K562 (cell line): ENCODE measurements at regions not wholly inside any gene's neighbourhood (a gene's known extent, or its start where the extent isn't known, plus 50 kb on each side); places are given as distances from the start of the nearest gene placed in this dataset.

Source experiments
- ATAC-seq: fragments of 200-7000 bp; cut with Tn5 transposase; 3 replicates; pipeline ENCODE4 v1.9.1; 2020; ENCODE audit warnings: moderate library complexity
- BruUV-seq: library from RNA; stranded (reverse); fragments of 400-500 nt; replicated peaks from 2 replicates; lab custom pipeline; 2021; lab: Mats Ljungman, UMichigan
- CTCF ChIA-PET: fragments of 300-600 bp; formaldehyde crosslinking; extraction: SDS; loops from one replicate; lab custom pipeline; 2021; ENCODE audit warnings: low intra/inter-chr PET ratio; lab: Yijun Ruan, JAX
- POLR2A ChIA-PET: fragments of 300-600, 350-650 bp; sonication (Branson Sonifier 250); formaldehyde crosslinking; extraction: SDS; loops from one replicate; lab custom pipeline; 2021; ENCODE audit warnings: antibody characterized with exemption, inconsistent platforms; lab: Yijun Ruan, JAX
- DNase-seq, 4 experiments: peaks; one replicate each; pipeline versions ENCODE4 v3.0.0 to v3.0.0-alpha.2; 2011 to 2018; ENCODE audit warnings: low spot score in 3 of 4, mixed read lengths in 3 of 4; ENCODE audit errors: extremely low read depth in 1 of 4
- FAIRE-seq: peaks from 2 replicates; lab custom pipeline; 2011; peaks lifted over from hg19 to GRCh38; lab: Jason Lieb, UNC
- H2AFZ ChIP-seq: 2 replicates; pipeline ENCODE4 v1.6.0; 2011; ENCODE audit warnings: low read depth, low read length, control low read depth, inconsistent platforms
- H3K27ac ChIP-seq: fragments of 200-600 bp; 3 replicates; pipeline ENCODE4 v1.8.0; 2011; ENCODE audit warnings: low read depth, mild to moderate bottlenecking, control low read depth, inconsistent platforms, low read length, moderate library complexity, mixed read lengths; ENCODE audit errors: extremely low read depth
- H3K27me3 ChIP-seq, 2 experiments: fragments of 300-600 bp in 1 of 2; 2 replicates in 1 of 2; 3 replicates in 1 of 2; pipeline versions ENCODE4 v1.6.0 to v1.8.0; 2011; ENCODE audit warnings: inconsistent platforms in 2 of 2, low read length in 2 of 2, mild to moderate bottlenecking in 1 of 2, mixed read lengths in 1 of 2, moderate library complexity in 1 of 2; ENCODE audit not compliant: control insufficient read depth in 2 of 2, insufficient read depth in 2 of 2
- H3K36me3 ChIP-seq: fragments of 300-600 bp; 3 replicates; pipeline ENCODE4 v1.8.0; 2011; ENCODE audit warnings: mild to moderate bottlenecking, low read length, inconsistent platforms; ENCODE audit not compliant: control insufficient read depth, insufficient read depth
- H3K4me1 ChIP-seq, 2 experiments: fragments of 200-600 bp in 1 of 2; replicated peaks in 1 of 2; 2 replicates in 1 of 2; 3 replicates in 1 of 2; pipeline versions ENCODE4 v1.5.1 to v1.8.0; 2011; ENCODE audit warnings: inconsistent platforms in 2 of 2, low read length in 2 of 2, mild to moderate bottlenecking in 1 of 2, mixed read lengths in 1 of 2, moderate library complexity in 1 of 2; ENCODE audit not compliant: control insufficient read depth in 2 of 2, insufficient read depth in 2 of 2
- H3K4me2 ChIP-seq: 2 replicates; pipeline ENCODE4 v1.6.1; 2011; ENCODE audit warnings: low read length, control low read depth, inconsistent platforms, mixed read lengths; ENCODE audit not compliant: insufficient read depth
- H3K4me3 ChIP-seq: fragments of 200-600 bp; sonication (generic), shearing (Covaris generic); 2 replicates; pipeline ENCODE4 v1.5.1; 2016; ENCODE audit warnings: control low read depth, inconsistent platforms
- H3K79me2 ChIP-seq: fragments of 200-600 bp; 3 replicates; pipeline ENCODE4 v1.8.0; 2011; ENCODE audit warnings: low read length, inconsistent platforms; ENCODE audit not compliant: control insufficient read depth, insufficient read depth
- H3K9ac ChIP-seq, 2 experiments: 2 replicates each; pipeline versions ENCODE4 v1.6.0 to v1.6.1; 2011; ENCODE audit warnings: low read depth in 2 of 2, low read length in 2 of 2, control low read depth in 1 of 2, inconsistent platforms in 1 of 2, mild to moderate bottlenecking in 1 of 2, mixed read lengths in 1 of 2; ENCODE audit not compliant: insufficient read depth in 1 of 2
- H3K9me1 ChIP-seq: one replicate; pipeline ENCODE4 v1.6.0; 2011; ENCODE audit warnings: inconsistent platforms, mild to moderate bottlenecking, low read length, moderate library complexity; ENCODE audit not compliant: control insufficient read depth, insufficient read depth
- H3K9me3 ChIP-seq: replicated peaks from 2 replicates; pipeline ENCODE4 v1.5.1; 2011; ENCODE audit warnings: low read depth, low read length, inconsistent platforms; ENCODE audit not compliant: control insufficient read depth, insufficient read depth
- H4K20me1 ChIP-seq: replicated peaks from 2 replicates; pipeline ENCODE4 v1.6.1; 2011; ENCODE audit warnings: low read length, inconsistent platforms, mixed read lengths; ENCODE audit not compliant: control insufficient read depth, insufficient read depth
- ATF6 ChIP-seq: sonication (generic); formaldehyde crosslinking; IDR thresholded peaks from 2 replicates; pipeline ENCODE4 v1.4.0; 2020; ENCODE audit warnings: mild to moderate bottlenecking, missing genetic modification reagents
- NR2F6 ChIP-seq: fragments of 450-650 bp; formaldehyde crosslinking; IDR thresholded peaks from 2 replicates; pipeline ENCODE4 v1.4.0; 2020; ENCODE audit warnings: mild to moderate bottlenecking
- PHF21A ChIP-seq: fragments of 450-650 bp; IDR thresholded peaks from 2 replicates; pipeline ENCODE4 v1.6.1; 2017; ENCODE audit warnings: low read depth, borderline replicate concordance
- PTBP1 ChIP-seq: fragments of 200-400 bp; formaldehyde crosslinking; IDR thresholded peaks from 2 replicates; pipeline ENCODE4 v1.6.1; 2017; ENCODE audit warnings: low read depth, low read length
- PTTG1 ChIP-seq: fragments of 450-650 bp; IDR thresholded peaks from 2 replicates; pipeline ENCODE4 v1.6.1; 2016; ENCODE audit warnings: low read depth, mild to moderate bottlenecking, missing genetic modification characterization, missing compliant biosample characterization
- SMAD1 ChIP-seq: fragments of 150-350 bp; IDR thresholded peaks from 2 replicates; pipeline ENCODE4 v1.6.1; 2014; ENCODE audit warnings: low read length, low read depth; ENCODE audit not compliant: partially characterized antibody
- TAF7 ChIP-seq: fragments of 450-650 bp; IDR thresholded peaks from 2 replicates; pipeline ENCODE4 v1.6.1; 2016; ENCODE audit warnings: missing genetic modification characterization, missing compliant biosample characterization
- WGBS: fragments of 100-300 bp; shearing (Covaris generic); methylation state at CpG from one replicate; pipeline ENCODE4 v1.1.6; 2016; ENCODE audit warnings: low coverage, mixed read lengths; ENCODE audit not compliant: insufficient coverage; ENCODE audit errors: missing lambda C conversion rate; 5-methylcytosine and 5-hydroxymethylcytosine counted together
- in situ Hi-C: fragments of 300-500 bp; cut with MboI; formaldehyde crosslinking; loops from 4 replicates; pipeline ENCODE4 v1.15.0; 2018; ENCODE audit warnings: inconsistent platforms, mixed read lengths
- intact Hi-C: fragments of 100-400 bp; cut with micrococcal nuclease; formaldehyde crosslinking; loops from 2 replicates; pipeline ENCODE4 v1.14.2; 2022
- TF ChIP-seq, protein P1 (sequence below): fragments of 200-600 bp; sonication (generic); IDR thresholded peaks from one replicate; pipeline ENCODE4 v1.6.1; 2012; ENCODE audit warnings: mild to moderate bottlenecking, low read depth, low read length, inconsistent platforms

DNA sequence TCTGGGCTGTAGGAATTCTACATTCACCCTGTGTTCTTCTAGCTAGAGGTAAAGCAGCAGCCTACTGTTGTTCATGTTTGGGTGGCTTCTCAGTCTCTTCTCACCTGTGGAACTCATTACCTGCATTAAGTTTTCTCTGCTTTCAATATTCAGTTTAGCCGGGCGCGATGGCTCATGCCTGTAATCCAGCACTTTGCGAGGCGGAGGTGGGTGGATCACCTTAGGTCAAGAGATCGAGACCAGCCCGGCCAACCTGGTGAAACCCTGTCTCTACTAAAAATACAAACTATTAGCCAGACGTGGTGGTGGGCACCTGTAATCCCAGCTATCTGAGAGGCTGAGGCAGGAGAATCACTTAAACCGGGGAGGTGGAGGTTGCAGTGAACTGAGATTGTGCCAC lies 139.8 kb upstream of the UBE2E3 start:
- intact Hi-C loops, result no loop called here
- ChIA-PET POLR2A (no interaction called here), CTCF (interaction anchor here (0.6 kb wide), 1 partner anchor 137 kb away, joined by 4 read pairs; no protein-coding TSS in a partner anchor)
- TF ChIP-seq PTBP1 (no peak), TAF7 (tag) (no peak), PTTG1 (tag) (no peak), PHF21A (no peak), ATF6 (no peak), SMAD1 (no peak), NR2F6 (CRISPR knock-in tag) (no peak)
- TF ChIP-seq, protein P1, sequence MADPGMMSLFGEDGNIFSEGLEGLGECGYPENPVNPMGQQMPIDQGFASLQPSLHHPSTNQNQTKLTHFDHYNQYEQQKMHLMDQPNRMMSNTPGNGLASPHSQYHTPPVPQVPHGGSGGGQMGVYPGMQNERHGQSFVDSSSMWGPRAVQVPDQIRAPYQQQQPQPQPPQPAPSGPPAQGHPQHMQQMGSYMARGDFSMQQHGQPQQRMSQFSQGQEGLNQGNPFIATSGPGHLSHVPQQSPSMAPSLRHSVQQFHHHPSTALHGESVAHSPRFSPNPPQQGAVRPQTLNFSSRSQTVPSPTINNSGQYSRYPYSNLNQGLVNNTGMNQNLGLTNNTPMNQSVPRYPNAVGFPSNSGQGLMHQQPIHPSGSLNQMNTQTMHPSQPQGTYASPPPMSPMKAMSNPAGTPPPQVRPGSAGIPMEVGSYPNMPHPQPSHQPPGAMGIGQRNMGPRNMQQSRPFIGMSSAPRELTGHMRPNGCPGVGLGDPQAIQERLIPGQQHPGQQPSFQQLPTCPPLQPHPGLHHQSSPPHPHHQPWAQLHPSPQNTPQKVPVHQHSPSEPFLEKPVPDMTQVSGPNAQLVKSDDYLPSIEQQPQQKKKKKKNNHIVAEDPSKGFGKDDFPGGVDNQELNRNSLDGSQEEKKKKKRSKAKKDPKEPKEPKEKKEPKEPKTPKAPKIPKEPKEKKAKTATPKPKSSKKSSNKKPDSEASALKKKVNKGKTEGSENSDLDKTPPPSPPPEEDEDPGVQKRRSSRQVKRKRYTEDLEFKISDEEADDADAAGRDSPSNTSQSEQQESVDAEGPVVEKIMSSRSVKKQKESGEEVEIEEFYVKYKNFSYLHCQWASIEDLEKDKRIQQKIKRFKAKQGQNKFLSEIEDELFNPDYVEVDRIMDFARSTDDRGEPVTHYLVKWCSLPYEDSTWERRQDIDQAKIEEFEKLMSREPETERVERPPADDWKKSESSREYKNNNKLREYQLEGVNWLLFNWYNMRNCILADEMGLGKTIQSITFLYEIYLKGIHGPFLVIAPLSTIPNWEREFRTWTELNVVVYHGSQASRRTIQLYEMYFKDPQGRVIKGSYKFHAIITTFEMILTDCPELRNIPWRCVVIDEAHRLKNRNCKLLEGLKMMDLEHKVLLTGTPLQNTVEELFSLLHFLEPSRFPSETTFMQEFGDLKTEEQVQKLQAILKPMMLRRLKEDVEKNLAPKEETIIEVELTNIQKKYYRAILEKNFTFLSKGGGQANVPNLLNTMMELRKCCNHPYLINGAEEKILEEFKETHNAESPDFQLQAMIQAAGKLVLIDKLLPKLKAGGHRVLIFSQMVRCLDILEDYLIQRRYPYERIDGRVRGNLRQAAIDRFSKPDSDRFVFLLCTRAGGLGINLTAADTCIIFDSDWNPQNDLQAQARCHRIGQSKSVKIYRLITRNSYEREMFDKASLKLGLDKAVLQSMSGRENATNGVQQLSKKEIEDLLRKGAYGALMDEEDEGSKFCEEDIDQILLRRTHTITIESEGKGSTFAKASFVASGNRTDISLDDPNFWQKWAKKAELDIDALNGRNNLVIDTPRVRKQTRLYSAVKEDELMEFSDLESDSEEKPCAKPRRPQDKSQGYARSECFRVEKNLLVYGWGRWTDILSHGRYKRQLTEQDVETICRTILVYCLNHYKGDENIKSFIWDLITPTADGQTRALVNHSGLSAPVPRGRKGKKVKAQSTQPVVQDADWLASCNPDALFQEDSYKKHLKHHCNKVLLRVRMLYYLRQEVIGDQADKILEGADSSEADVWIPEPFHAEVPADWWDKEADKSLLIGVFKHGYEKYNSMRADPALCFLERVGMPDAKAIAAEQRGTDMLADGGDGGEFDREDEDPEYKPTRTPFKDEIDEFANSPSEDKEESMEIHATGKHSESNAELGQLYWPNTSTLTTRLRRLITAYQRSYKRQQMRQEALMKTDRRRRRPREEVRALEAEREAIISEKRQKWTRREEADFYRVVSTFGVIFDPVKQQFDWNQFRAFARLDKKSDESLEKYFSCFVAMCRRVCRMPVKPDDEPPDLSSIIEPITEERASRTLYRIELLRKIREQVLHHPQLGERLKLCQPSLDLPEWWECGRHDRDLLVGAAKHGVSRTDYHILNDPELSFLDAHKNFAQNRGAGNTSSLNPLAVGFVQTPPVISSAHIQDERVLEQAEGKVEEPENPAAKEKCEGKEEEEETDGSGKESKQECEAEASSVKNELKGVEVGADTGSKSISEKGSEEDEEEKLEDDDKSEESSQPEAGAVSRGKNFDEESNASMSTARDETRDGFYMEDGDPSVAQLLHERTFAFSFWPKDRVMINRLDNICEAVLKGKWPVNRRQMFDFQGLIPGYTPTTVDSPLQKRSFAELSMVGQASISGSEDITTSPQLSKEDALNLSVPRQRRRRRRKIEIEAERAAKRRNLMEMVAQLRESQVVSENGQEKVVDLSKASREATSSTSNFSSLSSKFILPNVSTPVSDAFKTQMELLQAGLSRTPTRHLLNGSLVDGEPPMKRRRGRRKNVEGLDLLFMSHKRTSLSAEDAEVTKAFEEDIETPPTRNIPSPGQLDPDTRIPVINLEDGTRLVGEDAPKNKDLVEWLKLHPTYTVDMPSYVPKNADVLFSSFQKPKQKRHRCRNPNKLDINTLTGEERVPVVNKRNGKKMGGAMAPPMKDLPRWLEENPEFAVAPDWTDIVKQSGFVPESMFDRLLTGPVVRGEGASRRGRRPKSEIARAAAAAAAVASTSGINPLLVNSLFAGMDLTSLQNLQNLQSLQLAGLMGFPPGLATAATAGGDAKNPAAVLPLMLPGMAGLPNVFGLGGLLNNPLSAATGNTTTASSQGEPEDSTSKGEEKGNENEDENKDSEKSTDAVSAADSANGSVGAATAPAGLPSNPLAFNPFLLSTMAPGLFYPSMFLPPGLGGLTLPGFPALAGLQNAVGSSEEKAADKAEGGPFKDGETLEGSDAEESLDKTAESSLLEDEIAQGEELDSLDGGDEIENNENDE, result no peak
- Histone ChIP-seq H3K4me1 (no peaks in the 10 kb centered on the region), H3K9ac (no peak overlapping the region), H3K36me3 (no peaks in the 10 kb centered on the region), H2AFZ (no peak overlapping the region), H3K9me3 (no peaks in the 10 kb centered on the region), H4K20me1 (no peaks in the 10 kb centered on the region), H3K79me2 (no peaks in the 10 kb centered on the region), H3K27ac (no peak overlapping the region), H3K9me1 (no peaks in the 10 kb centered on the region), H3K4me3 (no peak overlapping the region), H3K4me2 (no peak overlapping the region), H3K27me3 (no peaks in the 10 kb centered on the region)
- FAIRE-seq (no peak), ATAC-seq (no peak), DNase-seq (no peak)
- in situ Hi-C loops, result no loop called here
- 20% methylated on average over 9 of the region's 9 CpGs for WGBS
- BruUV-seq, result no TSS peak
